GM12878 (cell line): ENCODE measurements at regions not wholly inside any gene's neighbourhood (a gene's known extent, or its start where the extent isn't known, plus 50 kb on each side); places are given as distances from the start of the nearest gene placed in this dataset.

ENCODE experiments used
- ATAC-seq: fragments of 200-7000 bp; cut with Tn5 transposase; 3 replicates; pipeline ENCODE4 v1.9.1; 2020; ENCODE audit warnings: mild to moderate bottlenecking, moderate library complexity
- BruUV-seq: library from RNA; stranded (reverse); fragments of 400-500 nt; replicated peaks from 2 replicates; lab custom pipeline; 2021; lab: Mats Ljungman, UMichigan
- CTCF ChIA-PET: fragments of 300-600 bp; sonication (Branson Sonifier 250); formaldehyde crosslinking; extraction: SDS; loops from one replicate; lab custom pipeline; 2021; ENCODE audit warnings: inconsistent platforms; lab: Yijun Ruan, JAX
- POLR2A ChIA-PET: fragments of 350-600 bp; formaldehyde crosslinking; extraction: SDS; loops from one replicate; lab custom pipeline; 2021; ENCODE audit warnings: inconsistent platforms; lab: Charles Lee
- RAD21 ChIA-PET: fragments of 300-600 bp; sonication (Branson Sonifier 250); formaldehyde crosslinking; loops from one replicate; lab custom pipeline; 2023; ENCODE audit warnings: antibody characterized with exemption; ENCODE audit not compliant: unreplicated experiment; lab: Charles Lee
- SMC1A ChIA-PET: fragments of 300-600 bp; sonication (Branson Sonifier 250); formaldehyde crosslinking; loops from one replicate; lab custom pipeline; 2023; ENCODE audit not compliant: unreplicated experiment, uncharacterized antibody; lab: Charles Lee
- DNase-seq: peaks from one replicate; pipeline ENCODE4 v3.0.0-alpha.2; 2011; ENCODE audit warnings: low read depth, low spot score
- FAIRE-seq: peaks from 3 replicates; lab custom pipeline; 2011; peaks lifted over from hg19 to GRCh38; lab: Jason Lieb, UNC
- H2AFZ ChIP-seq: 2 replicates; pipeline ENCODE4 v1.6.0; 2011; ENCODE audit warnings: low read depth, low read length, control low read depth; ENCODE audit not compliant: control insufficient read depth
- H3K27ac ChIP-seq: 2 replicates; pipeline ENCODE4 v1.5.1; 2011; ENCODE audit warnings: control low read depth; ENCODE audit not compliant: control insufficient read depth, insufficient read depth
- H3K27me3 ChIP-seq, 2 experiments: replicated peaks in 1 of 2; 2 replicates each; pipeline versions ENCODE4 v1.6.0 to v1.6.1; 2011; ENCODE audit warnings: low read length in 1 of 2; ENCODE audit not compliant: control insufficient read depth in 2 of 2, insufficient read depth in 2 of 2
- H3K36me3 ChIP-seq, 2 experiments: 2 replicates each; pipeline ENCODE4 v1.5.1; 2011; ENCODE audit warnings: low read length in 1 of 2; ENCODE audit not compliant: control insufficient read depth in 2 of 2, insufficient read depth in 2 of 2
- H3K4me1 ChIP-seq: 2 replicates; pipeline ENCODE4 v1.6.1; 2011; ENCODE audit warnings: mild to moderate bottlenecking, low read length, moderate library complexity, mixed read lengths; ENCODE audit not compliant: control insufficient read depth, insufficient read depth
- H3K4me2 ChIP-seq: 2 replicates; pipeline ENCODE4 v1.6.0; 2011; ENCODE audit warnings: control low read depth; ENCODE audit not compliant: control insufficient read depth, insufficient read depth
- H3K4me3 ChIP-seq: fragments of 200-600 bp; sonication (generic); 2 replicates; pipeline ENCODE4 v1.5.1; 2016
- H3K79me2 ChIP-seq: 2 replicates; pipeline ENCODE4 v1.6.0; 2011; ENCODE audit warnings: low read length; ENCODE audit not compliant: control insufficient read depth, insufficient read depth
- H3K9ac ChIP-seq: 2 replicates; pipeline ENCODE4 v1.8.0; 2011; ENCODE audit warnings: low read length, control low read depth, mixed read lengths; ENCODE audit not compliant: control insufficient read depth, insufficient read depth
- H3K9me3 ChIP-seq: replicated peaks from 3 replicates; pipeline ENCODE4 v1.5.1; 2011; ENCODE audit warnings: mild to moderate bottlenecking, low read length; ENCODE audit not compliant: control insufficient read depth, insufficient read depth
- H4K20me1 ChIP-seq: 2 replicates; pipeline ENCODE4 v1.6.0; 2011; ENCODE audit not compliant: control insufficient read depth, insufficient read depth
- BCL11A ChIP-seq: IDR thresholded peaks from 2 replicates; pipeline ENCODE4 v1.6.1; 2011; ENCODE audit warnings: low read depth, low read length
- CBFB ChIP-seq: IDR thresholded peaks from 2 replicates; pipeline ENCODE4 v1.6.1; 2016; ENCODE audit warnings: antibody characterized with exemption, low read depth
- CREB1 ChIP-seq: IDR thresholded peaks from 2 replicates; pipeline ENCODE4 v1.6.1; 2012; ENCODE audit warnings: low read depth, mild to moderate bottlenecking, inconsistent platforms
- EZH2 ChIP-seq: IDR thresholded peaks from 2 replicates; pipeline ENCODE4 v1.6.1; 2012; ENCODE audit warnings: low read depth, mild to moderate bottlenecking, control low read depth, inconsistent platforms, low read length, borderline replicate concordance; ENCODE audit not compliant: control insufficient read depth
- POLR2A ChIP-seq: IDR thresholded peaks from 2 replicates; pipeline ENCODE4 v1.6.1; 2011; ENCODE audit warnings: low read depth, mild to moderate bottlenecking, low read length
- RBBP5 ChIP-seq: fragments of 200-600 bp; sonication (generic); conservative IDR thresholded peaks from 2 replicates; pipeline ENCODE4 v1.6.1; 2016
- RUNX3 ChIP-seq: IDR thresholded peaks from 2 replicates; pipeline ENCODE4 v1.6.1; 2012; ENCODE audit warnings: low read length, inconsistent platforms
- SMAD1 ChIP-seq: fragments of 450-650 bp; IDR thresholded peaks from 2 replicates; pipeline ENCODE4 v1.6.1; 2018; ENCODE audit warnings: mild to moderate bottlenecking, low read depth; ENCODE audit not compliant: partially characterized antibody
- SREBF1 ChIP-seq: IDR thresholded peaks from 2 replicates; pipeline ENCODE4 v1.6.1; 2012; ENCODE audit warnings: mild to moderate bottlenecking, low read length
- STAT1 ChIP-seq: fragments of 450-650 bp; conservative IDR thresholded peaks from 2 replicates; pipeline ENCODE4 v1.6.1; 2014; ENCODE audit warnings: antibody characterized with exemption, mild to moderate bottlenecking
- WRNIP1 ChIP-seq: IDR thresholded peaks from 2 replicates; pipeline ENCODE4 v1.6.1; 2011; ENCODE audit warnings: low read depth, low read length, improper control_type of control experiment, borderline replicate concordance
- ZNF24 ChIP-seq: fragments of 450-650 bp; IDR thresholded peaks from 2 replicates; pipeline ENCODE4 v1.6.1; 2017; ENCODE audit warnings: antibody characterized with exemption, mild to moderate bottlenecking
- ZSCAN29 ChIP-seq: fragments of 450-650 bp; IDR thresholded peaks from 2 replicates; pipeline ENCODE4 v1.6.1; 2017; ENCODE audit warnings: mild to moderate bottlenecking, moderate library complexity
- WGBS: methylation state at CpG from one replicate; pipeline ENCODE4 v1.1.6; 2016; ENCODE audit warnings: low lambda C conversion rate; ENCODE audit not compliant: insufficient replicate concordance, insufficient coverage; ENCODE audit errors: missing lambda C conversion rate; 5-methylcytosine and 5-hydroxymethylcytosine counted together
- in situ Hi-C: fragments of 300-500 bp; cut with MboI; formaldehyde crosslinking; loops from 9 replicates; pipeline ENCODE4 v1.14.3; 2018; ENCODE audit warnings: mixed read lengths
- intact Hi-C: fragments of 100-400 bp; cut with micrococcal nuclease; formaldehyde crosslinking; loops from one replicate; pipeline ENCODE4 v1.14.2; 2022; ENCODE audit not compliant: unreplicated experiment
- TF ChIP-seq, protein P1 (sequence below): IDR thresholded peaks from 2 replicates; pipeline ENCODE4 v1.6.1; 2012; ENCODE audit warnings: improper control_type of control experiment, low read depth, low read length; ENCODE audit not compliant: insufficient replicate concordance
- TF ChIP-seq, protein P2 (sequence below): IDR thresholded peaks from 2 replicates; pipeline ENCODE4 v1.6.1; 2011; ENCODE audit warnings: borderline replicate concordance, low read depth, mild to moderate bottlenecking, moderate library complexity, low read length; ENCODE audit not compliant: insufficient read depth, poor library complexity, severe bottlenecking

DNA sequence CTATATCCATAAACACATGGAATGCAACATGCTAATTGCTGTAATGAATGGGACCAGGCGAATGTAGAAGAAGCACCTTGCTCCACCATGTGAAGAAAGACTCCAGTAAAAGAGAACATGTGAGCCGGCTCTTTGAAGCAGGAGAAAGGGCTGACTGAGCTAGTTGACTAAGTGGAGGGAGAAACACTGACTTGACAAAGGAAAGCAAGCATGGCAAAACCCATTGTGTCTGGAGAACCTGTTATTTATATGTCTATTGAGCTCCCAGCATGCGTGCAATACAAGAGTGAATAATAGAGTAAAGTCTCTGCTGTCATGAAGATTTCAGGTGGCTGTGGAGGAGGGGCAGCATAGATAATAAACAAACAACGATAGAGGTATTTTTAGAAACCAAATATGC lies 559.9 kb downstream of the RAB28 start:
- ATAC-seq (no peak), DNase-seq (no peak), FAIRE-seq (no peak)
- in situ Hi-C loops (no loop called here), intact Hi-C loops (no loop called here)
- Histone ChIP-seq H3K27me3 (no peaks in the 10 kb centered on the region), H3K9ac (no peak overlapping the region), H3K27ac (no peak overlapping the region), H3K4me1 (no peaks in the 10 kb centered on the region), H2AFZ (no peak overlapping the region), H3K9me3 (no peaks in the 10 kb centered on the region), H3K4me2 (no peak overlapping the region), H4K20me1 (no peaks in the 10 kb centered on the region), H3K4me3 (no peak overlapping the region), H3K36me3 (no peaks in the 10 kb centered on the region), H3K79me2 (no peaks in the 10 kb centered on the region)
- TF ChIP-seq BCL11A (no peak), CREB1 (no peak), EZH2 (no peak), SMAD1 (no peak), WRNIP1 (no peak), RBBP5 (no peak), ZNF24 (no peak), RUNX3 (no peak), SREBF1 (no peak), CBFB (no peak), ZSCAN29 (no peak), STAT1 (no peak), POLR2A (no peak)
- TF ChIP-seq, protein P1, sequence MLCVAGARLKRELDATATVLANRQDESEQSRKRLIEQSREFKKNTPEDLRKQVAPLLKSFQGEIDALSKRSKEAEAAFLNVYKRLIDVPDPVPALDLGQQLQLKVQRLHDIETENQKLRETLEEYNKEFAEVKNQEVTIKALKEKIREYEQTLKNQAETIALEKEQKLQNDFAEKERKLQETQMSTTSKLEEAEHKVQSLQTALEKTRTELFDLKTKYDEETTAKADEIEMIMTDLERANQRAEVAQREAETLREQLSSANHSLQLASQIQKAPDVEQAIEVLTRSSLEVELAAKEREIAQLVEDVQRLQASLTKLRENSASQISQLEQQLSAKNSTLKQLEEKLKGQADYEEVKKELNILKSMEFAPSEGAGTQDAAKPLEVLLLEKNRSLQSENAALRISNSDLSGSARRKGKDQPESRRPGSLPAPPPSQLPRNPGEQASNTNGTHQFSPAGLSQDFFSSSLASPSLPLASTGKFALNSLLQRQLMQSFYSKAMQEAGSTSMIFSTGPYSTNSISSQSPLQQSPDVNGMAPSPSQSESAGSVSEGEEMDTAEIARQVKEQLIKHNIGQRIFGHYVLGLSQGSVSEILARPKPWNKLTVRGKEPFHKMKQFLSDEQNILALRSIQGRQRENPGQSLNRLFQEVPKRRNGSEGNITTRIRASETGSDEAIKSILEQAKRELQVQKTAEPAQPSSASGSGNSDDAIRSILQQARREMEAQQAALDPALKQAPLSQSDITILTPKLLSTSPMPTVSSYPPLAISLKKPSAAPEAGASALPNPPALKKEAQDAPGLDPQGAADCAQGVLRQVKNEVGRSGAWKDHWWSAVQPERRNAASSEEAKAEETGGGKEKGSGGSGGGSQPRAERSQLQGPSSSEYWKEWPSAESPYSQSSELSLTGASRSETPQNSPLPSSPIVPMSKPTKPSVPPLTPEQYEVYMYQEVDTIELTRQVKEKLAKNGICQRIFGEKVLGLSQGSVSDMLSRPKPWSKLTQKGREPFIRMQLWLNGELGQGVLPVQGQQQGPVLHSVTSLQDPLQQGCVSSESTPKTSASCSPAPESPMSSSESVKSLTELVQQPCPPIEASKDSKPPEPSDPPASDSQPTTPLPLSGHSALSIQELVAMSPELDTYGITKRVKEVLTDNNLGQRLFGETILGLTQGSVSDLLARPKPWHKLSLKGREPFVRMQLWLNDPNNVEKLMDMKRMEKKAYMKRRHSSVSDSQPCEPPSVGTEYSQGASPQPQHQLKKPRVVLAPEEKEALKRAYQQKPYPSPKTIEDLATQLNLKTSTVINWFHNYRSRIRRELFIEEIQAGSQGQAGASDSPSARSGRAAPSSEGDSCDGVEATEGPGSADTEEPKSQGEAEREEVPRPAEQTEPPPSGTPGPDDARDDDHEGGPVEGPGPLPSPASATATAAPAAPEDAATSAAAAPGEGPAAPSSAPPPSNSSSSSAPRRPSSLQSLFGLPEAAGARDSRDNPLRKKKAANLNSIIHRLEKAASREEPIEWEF: no peak
- TF ChIP-seq, protein P2, sequence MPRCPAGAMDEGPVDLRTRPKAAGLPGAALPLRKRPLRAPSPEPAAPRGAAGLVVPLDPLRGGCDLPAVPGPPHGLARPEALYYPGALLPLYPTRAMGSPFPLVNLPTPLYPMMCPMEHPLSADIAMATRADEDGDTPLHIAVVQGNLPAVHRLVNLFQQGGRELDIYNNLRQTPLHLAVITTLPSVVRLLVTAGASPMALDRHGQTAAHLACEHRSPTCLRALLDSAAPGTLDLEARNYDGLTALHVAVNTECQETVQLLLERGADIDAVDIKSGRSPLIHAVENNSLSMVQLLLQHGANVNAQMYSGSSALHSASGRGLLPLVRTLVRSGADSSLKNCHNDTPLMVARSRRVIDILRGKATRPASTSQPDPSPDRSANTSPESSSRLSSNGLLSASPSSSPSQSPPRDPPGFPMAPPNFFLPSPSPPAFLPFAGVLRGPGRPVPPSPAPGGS: no peak
- 20% methylated on average over 4 of the region's 4 CpGs for WGBS
- ChIA-PET SMC1A (no interaction called here), CTCF (no interaction called here), POLR2A (no interaction called here), RAD21 (no interaction called here)
- no TSS peak for BruUV-seq
